Mucosa of rectum (tissue), 2 donors: ENCODE measurements at regions not wholly inside any gene's neighbourhood (a gene's known extent, or its start where the extent isn't known, plus 50 kb on each side); places are given as distances from the start of the nearest gene placed in this dataset.
"Not testable (repeated sequence)": the region's sequence is repeated elsewhere in the genome, so short reads cannot be mapped to it uniquely, and the experiment has no call there.

Experiments used
- H3K27ac ChIP-seq, 2 donors: one replicate each; pipeline ENCODE4 v1.7.0; 2013; ENCODE audit warnings: inconsistent platforms in 2 of 2, low read depth in 2 of 2, low read length in 2 of 2
- H3K27me3 ChIP-seq, 2 donors: one replicate each; pipeline ENCODE4 v1.7.0; 2013; ENCODE audit warnings: low read length in 2 of 2; ENCODE audit not compliant: control insufficient read depth in 2 of 2, insufficient read depth in 2 of 2
- H3K36me3 ChIP-seq, 2 donors: one replicate each; pipeline ENCODE4 v1.7.0; 2013; ENCODE audit warnings: low read length in 2 of 2; ENCODE audit not compliant: control insufficient read depth in 2 of 2, insufficient read depth in 2 of 2
- H3K4me1 ChIP-seq, 2 donors: one replicate each; pipeline ENCODE4 v1.7.0; 2013; ENCODE audit warnings: low read length in 2 of 2, mild to moderate bottlenecking in 1 of 2; ENCODE audit not compliant: control insufficient read depth in 2 of 2, insufficient read depth in 2 of 2
- H3K4me3 ChIP-seq, 2 donors: one replicate each; pipeline ENCODE4 v1.7.0; 2013; ENCODE audit warnings: low read length in 2 of 2
- H3K9ac ChIP-seq, 2 donors: one replicate each; pipeline ENCODE4 v1.7.0; 2013; ENCODE audit warnings: low read length in 2 of 2, low read depth in 1 of 2, mild to moderate bottlenecking in 1 of 2
- H3K9me3 ChIP-seq, 2 donors: one replicate each; pipeline ENCODE4 v1.7.0; 2013; ENCODE audit warnings: low read length in 2 of 2; ENCODE audit not compliant: control insufficient read depth in 2 of 2
- donor health status: healthy.
- donor health status: Normal muscosa, but diverticular disease.

- H3K27me3 ChIP-seq, H3K9ac ChIP-seq, H3K4me3 ChIP-seq, H3K36me3 ChIP-seq, H3K4me1 ChIP-seq, H3K9me3 ChIP-seq, H3K27ac ChIP-seq: not testable (repeated sequence)
Measured at GRCh38 chr4:4006356-4006755, 220.4 kb downstream of the OTOP1 start.

GRCh38 chr4:4019071-4019470 lies 207.7 kb downstream of the OTOP1 start:
- H3K4me1 ChIP-seq, H3K27ac ChIP-seq, H3K4me3 ChIP-seq, H3K36me3 ChIP-seq, H3K9me3 ChIP-seq, H3K9ac ChIP-seq, H3K27me3 ChIP-seq: not testable (repeated sequence)

- H3K4me1 ChIP-seq, H3K9me3 ChIP-seq, H3K27me3 ChIP-seq, H3K9ac ChIP-seq, H3K36me3 ChIP-seq, H3K27ac ChIP-seq, H3K4me3 ChIP-seq: not testable (repeated sequence)
Measured at GRCh38 chr4:4021161-4021560, 205.6 kb downstream of the OTOP1 start.

- H3K27me3 ChIP-seq, H3K9me3 ChIP-seq, H3K9ac ChIP-seq, H3K4me3 ChIP-seq, H3K4me1 ChIP-seq, H3K36me3 ChIP-seq, H3K27ac ChIP-seq: not testable (repeated sequence)
Measured at GRCh38 chr4:4026708-4027107, 200.0 kb downstream of the OTOP1 start.

GRCh38 chr4:4028752-4029151 lies 198.0 kb downstream of the OTOP1 start:
- H3K9me3 ChIP-seq, H3K27me3 ChIP-seq, H3K4me3 ChIP-seq, H3K36me3 ChIP-seq, H3K9ac ChIP-seq, H3K27ac ChIP-seq, H3K4me1 ChIP-seq: not testable (repeated sequence)

- not testable (repeated sequence) for H3K9me3 ChIP-seq, H3K27ac ChIP-seq, H3K4me1 ChIP-seq, H3K9ac ChIP-seq, H3K4me3 ChIP-seq, H3K27me3 ChIP-seq, H3K36me3 ChIP-seq
Measured at GRCh38 chr4:4030509-4030908, 196.2 kb downstream of the OTOP1 start.

- H3K36me3 ChIP-seq, H3K27me3 ChIP-seq, H3K4me3 ChIP-seq, H3K9me3 ChIP-seq, H3K9ac ChIP-seq, H3K4me1 ChIP-seq: not testable (repeated sequence)
- peak overlapping the region; percentile 78 to 80 for H3K27ac ChIP-seq
Measured at GRCh38 chr4:4031446-4032135, 195.1 kb downstream of the OTOP1 start.

GRCh38 chr4:4032364-4032763 lies 194.4 kb downstream of the OTOP1 start:
- not testable (repeated sequence) for H3K9me3 ChIP-seq, H3K36me3 ChIP-seq, H3K27me3 ChIP-seq, H3K4me1 ChIP-seq
- Histone ChIP-seq H3K9ac (peak overlapping the region; percentile 60), H3K27ac (peak overlapping the region; percentile 78 to 80), H3K4me3 (peak overlapping the region; percentile 51 to 55)

GRCh38 chr4:4032801-4033605 lies 193.7 kb downstream of the OTOP1 start:
- H3K36me3 ChIP-seq, H3K4me1 ChIP-seq, H3K27me3 ChIP-seq, H3K9me3 ChIP-seq: not testable (repeated sequence)
- Histone ChIP-seq H3K27ac (peak overlapping the region; percentile 78 to 80), H3K4me3 (peak overlapping the region; percentile 51 to 55), H3K9ac (peak overlapping the region; percentile 60)

- H3K4me3 ChIP-seq, H3K9ac ChIP-seq, H3K9me3 ChIP-seq, H3K36me3 ChIP-seq, H3K27ac ChIP-seq, H3K27me3 ChIP-seq, H3K4me1 ChIP-seq: not testable (repeated sequence)
Measured at GRCh38 chr4:4037399-4038138, 189.2 kb downstream of the OTOP1 start.
